ENCODE measurements at regions not wholly inside any gene's neighbourhood (a gene's known extent, or its start where the extent isn't known, plus 50 kb on each side); places are given as distances from the start of the nearest gene placed in this dataset.

- Histone ChIP-seq H3K27ac (no peak overlapping the region), H3K9me3 (no peaks in the 10 kb centered on the region), H3K27me3 (no peaks in the 10 kb centered on the region), H3K36me3 (no peaks in the 10 kb centered on the region), H3K4me1 (no peaks in the 10 kb centered on the region), H3K4me3 (no peak overlapping the region)
- DNase-seq (no peak), FAIRE-seq (no peak), ATAC-seq (no peak)
- 87 to 93% methylated on average over 24 of the region's 24 CpGs for WGBS, 2 donors
- intact Hi-C loops (cut with DNase I): no loop called here
- no peak for TF ChIP-seq CTCF (IDR thresholded peaks at IDR 0.05)
Measured at GRCh38 chr6:168217216-168217879, 102.2 kb downstream of the DACT2 start.

- Histone ChIP-seq H3K4me1 (no peaks in the 10 kb centered on the region), H3K36me3 (no peaks in the 10 kb centered on the region), H3K4me3 (no peak overlapping the region), H3K27me3 (no peaks in the 10 kb centered on the region), H3K27ac (no peak overlapping the region), H3K9me3 (no peaks in the 10 kb centered on the region)
- 83 to 87% methylated on average over 16 of the region's 16 CpGs for WGBS, 2 donors
- no peak for TF ChIP-seq CTCF (IDR thresholded peaks at IDR 0.05)
- ATAC-seq: no peak
- FAIRE-seq: no peak
- DNase-seq: no peak
- intact Hi-C loops (cut with DNase I): no loop called here
Measured at GRCh38 chr6:168216751-168217191, 102.8 kb downstream of the DACT2 start.

GRCh38 chr6:168216117-168216516, 103.5 kb downstream of the DACT2 start:
- no peaks in the 10 kb centered on the region for H3K4me1 ChIP-seq
- WGBS, 2 donors: 75 to 77% methylated on average over 6 of the region's 6 CpGs
- intact Hi-C loops (cut with DNase I): no loop called here
- no peak overlapping the region for H3K4me3 ChIP-seq
- FAIRE-seq (no peak), ATAC-seq (no peak), DNase-seq (no peak)
- H3K36me3 ChIP-seq: no peaks in the 10 kb centered on the region
- H3K27me3 ChIP-seq: no peaks in the 10 kb centered on the region
- TF ChIP-seq CTCF (IDR thresholded peaks at IDR 0.05): no peak
- H3K27ac ChIP-seq: no peak overlapping the region
- no peaks in the 10 kb centered on the region for H3K9me3 ChIP-seq

- DNase-seq: no peak
- Histone ChIP-seq H3K4me1 (no peaks in the 10 kb centered on the region), H3K36me3 (no peaks in the 10 kb centered on the region), H3K27me3 (no peaks in the 10 kb centered on the region), H3K4me3 (no peak overlapping the region), H3K27ac (no peak overlapping the region), H3K9me3 (no peaks in the 10 kb centered on the region)
- no peak for FAIRE-seq
- ATAC-seq: no peak
- 71 to 77% methylated on average over 23 of the region's 23 CpGs for WGBS, 2 donors
- intact Hi-C loops (cut with DNase I): no loop called here
- TF ChIP-seq CTCF (IDR thresholded peaks at IDR 0.05): no peak
Measured at GRCh38 chr6:168215121-168215808, 104.3 kb downstream of the DACT2 start.

GRCh38 chr6:168214586-168215104, 104.9 kb downstream of the DACT2 start:
- Histone ChIP-seq H3K4me1 (no peaks in the 10 kb centered on the region), H3K4me3 (no peak overlapping the region), H3K27me3 (no peaks in the 10 kb centered on the region), H3K27ac (no peak overlapping the region), H3K9me3 (no peaks in the 10 kb centered on the region), H3K36me3 (no peaks in the 10 kb centered on the region)
- peak in 1 of 4 donors; percentile 28 for ATAC-seq
- 79 to 80% methylated on average over 17 of the region's 17 CpGs for WGBS, 2 donors
- TF ChIP-seq CTCF (IDR thresholded peaks at IDR 0.05): no peak
- no peak for FAIRE-seq
- no peak for DNase-seq
- intact Hi-C loops (cut with DNase I): no loop called here
